GM19035 (cell line): ENCODE measurements at regions not wholly inside any gene's neighbourhood (a gene's known extent, or its start where the extent isn't known, plus 50 kb on each side); places are given as distances from the start of the nearest gene placed in this dataset.

Experiments used
- ATAC-seq: cut with Tn5 transposase; IDR thresholded peaks from one replicate; pipeline ENCODE4 v1.9.1; 2021; ENCODE audit not compliant: unreplicated experiment

GRCh38 chr3:34176723-34177122, 378.3 kb downstream of the PDCD6IP start:
- ATAC-seq, result no peak

GRCh38 chr3:34178415-34178814, 380.0 kb downstream of the PDCD6IP start:
- peak; percentile 48 for ATAC-seq

GRCh38 chr3:34179716-34180115, 381.3 kb downstream of the PDCD6IP start:
- no peak for ATAC-seq

GRCh38 chr3:34180532-34180931, 382.1 kb downstream of the PDCD6IP start:
- ATAC-seq, result no peak

- no peak for ATAC-seq
Observed at GRCh38 chr3:34183114-34183513, 384.7 kb downstream of the PDCD6IP start.

- no peak for ATAC-seq
Observed at GRCh38 chr3:34183611-34184340, 385.3 kb downstream of the PDCD6IP start.

GRCh38 chr3:34185301-34185700, 386.9 kb downstream of the PDCD6IP start:
- ATAC-seq, result no peak

DNA sequence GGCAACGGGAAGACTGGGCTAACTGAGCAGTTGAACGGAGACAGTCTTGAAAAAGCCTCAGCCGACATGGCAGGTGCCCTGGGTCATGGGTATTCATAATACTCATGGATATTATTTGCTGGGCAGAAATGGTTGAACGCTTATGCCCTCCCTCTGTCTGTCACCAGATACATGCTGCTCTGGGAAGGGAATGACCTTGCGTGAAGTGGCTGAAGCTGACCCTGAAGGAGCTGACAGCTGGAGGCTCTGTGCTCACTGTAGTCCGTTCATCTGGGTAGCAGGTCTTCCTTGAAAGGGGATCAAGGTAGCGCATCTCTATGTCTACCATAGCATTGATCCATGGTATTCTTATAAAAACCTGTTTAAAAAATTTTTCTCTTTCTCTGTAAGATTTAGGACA, 390.7 kb downstream of the PDCD6IP start:
- no peak for ATAC-seq

- ATAC-seq, result no peak
Observed at GRCh38 chr3:34196914-34197313, 398.5 kb downstream of the PDCD6IP start.

- no peak for ATAC-seq
Observed at GRCh38 chr3:34198309-34198708, 399.9 kb downstream of the PDCD6IP start.

DNA sequence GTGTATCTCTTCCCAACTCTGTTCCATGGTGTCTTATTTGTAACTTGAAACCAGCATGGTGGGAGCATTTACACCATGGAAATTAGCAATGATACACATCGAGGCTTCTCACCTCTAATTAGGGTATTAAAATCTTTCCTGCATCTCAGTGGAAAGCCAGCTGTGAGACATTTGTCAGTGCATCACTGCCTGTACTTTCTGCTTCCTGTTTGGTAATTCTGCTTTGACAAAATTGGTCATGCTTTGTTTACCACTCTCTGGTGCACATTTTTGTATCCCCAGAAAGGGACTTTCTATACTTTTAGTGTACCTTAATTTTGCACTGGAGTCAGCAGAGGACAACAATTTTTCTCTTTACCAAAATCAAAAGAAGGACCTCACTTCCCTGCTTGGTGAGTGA, 402.1 kb downstream of the PDCD6IP start:
- peak; percentile 81 for ATAC-seq

DNA sequence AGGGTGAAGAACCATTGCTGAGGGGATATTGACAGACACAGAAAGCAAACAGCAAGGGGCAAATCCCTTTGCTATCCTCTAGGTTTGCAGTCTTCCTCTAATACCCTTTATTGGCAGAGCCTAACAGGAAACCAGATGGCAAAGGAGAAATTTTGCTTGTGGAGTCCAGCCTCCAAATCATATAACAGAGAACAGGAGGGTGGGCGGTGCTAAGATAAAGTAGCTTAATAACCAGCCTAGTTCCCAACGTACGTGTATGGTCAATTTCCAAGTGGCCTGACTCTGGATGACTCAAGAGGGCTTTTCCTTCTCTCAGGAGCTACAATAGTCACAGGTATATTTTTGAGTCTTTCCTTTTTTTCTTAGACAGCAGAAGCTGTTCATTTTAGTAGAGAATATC, 404.5 kb downstream of the PDCD6IP start:
- no peak for ATAC-seq

DNA sequence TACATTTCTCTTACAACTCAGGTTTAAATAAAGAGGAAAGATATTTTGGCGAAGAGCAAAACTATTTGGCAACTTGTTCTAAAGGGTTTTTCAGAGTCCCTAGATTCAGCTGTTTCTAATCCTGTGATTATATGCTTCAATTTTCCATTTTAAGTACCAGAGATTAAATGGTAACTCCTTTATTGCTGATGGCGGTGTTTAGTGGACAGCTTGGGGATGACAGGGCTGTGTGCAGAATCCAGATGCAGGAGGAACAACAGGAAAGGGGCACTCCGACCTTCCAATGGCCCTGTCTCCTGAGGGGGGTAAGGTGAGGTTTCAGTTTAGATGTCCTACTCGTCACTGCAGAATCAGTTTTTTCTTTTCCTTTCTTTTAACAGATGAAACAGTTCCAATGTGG, 405.0 kb downstream of the PDCD6IP start:
- ATAC-seq, result no peak

GRCh38 chr3:34207002-34207401, 408.6 kb downstream of the PDCD6IP start:
- ATAC-seq, result no peak

DNA sequence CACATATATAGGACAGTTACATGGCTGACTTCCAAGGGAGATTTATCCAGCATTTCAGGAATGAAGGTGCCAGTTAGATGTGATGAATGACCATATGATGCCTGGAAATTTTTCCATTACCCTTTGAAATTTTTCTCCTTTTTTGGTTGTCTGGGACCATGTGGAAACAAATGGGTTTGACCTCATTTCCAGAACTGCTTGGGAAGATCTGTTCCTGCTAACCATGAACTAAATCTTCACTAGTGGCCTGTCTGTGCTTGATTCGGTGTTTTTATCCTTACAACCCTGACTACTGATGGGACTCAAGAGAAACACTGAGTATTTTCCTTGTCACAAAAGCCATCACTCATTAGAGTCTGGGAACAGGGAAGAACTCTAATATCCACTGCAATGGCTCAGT, 409.4 kb downstream of the PDCD6IP start:
- ATAC-seq, result no peak

DNA sequence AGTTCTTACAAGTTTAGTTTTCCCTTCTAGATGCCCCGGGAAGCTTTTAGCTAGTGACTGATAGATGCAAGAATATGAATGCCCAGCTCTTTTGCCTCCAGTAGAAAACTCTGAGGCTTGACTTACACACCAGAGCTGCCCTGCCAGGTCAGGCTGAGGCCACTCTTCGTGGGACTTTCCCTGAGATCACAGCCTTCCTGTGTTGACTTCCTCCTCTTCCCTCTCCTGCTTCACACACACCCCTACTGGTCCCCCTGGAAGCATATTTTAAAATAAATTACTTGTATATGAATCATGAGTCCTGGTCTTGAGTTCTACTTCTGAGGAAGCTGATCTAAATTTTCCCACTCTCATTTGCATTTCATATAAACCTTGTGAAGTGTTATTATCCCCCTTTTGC, 413.7 kb downstream of the PDCD6IP start:
- ATAC-seq, result no peak

- ATAC-seq, result no peak
Observed at GRCh38 chr3:34212656-34213055, 414.2 kb downstream of the PDCD6IP start.

DNA sequence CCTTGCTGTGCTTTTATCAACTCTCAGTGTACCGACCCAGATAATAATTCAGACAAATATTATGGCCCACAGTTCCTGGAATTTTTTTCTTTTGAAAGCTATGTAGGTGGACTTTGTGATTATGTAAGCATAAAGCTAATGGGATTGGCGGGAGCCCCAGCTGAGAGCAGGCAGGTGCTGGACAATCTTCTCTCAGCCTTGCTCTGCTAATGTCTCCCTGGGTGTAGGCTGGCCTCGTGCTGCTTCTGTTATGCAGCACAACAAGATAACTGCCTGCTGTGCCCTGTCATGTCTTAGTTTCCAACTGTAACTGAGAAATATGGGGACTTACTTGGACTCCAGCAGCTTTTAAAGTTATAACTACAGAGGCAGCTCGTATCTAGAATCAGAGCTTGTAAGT, 415.0 kb downstream of the PDCD6IP start:
- no peak for ATAC-seq

GRCh38 chr3:34216711-34217335, 418.4 kb downstream of the PDCD6IP start:
- no peak for ATAC-seq

DNA sequence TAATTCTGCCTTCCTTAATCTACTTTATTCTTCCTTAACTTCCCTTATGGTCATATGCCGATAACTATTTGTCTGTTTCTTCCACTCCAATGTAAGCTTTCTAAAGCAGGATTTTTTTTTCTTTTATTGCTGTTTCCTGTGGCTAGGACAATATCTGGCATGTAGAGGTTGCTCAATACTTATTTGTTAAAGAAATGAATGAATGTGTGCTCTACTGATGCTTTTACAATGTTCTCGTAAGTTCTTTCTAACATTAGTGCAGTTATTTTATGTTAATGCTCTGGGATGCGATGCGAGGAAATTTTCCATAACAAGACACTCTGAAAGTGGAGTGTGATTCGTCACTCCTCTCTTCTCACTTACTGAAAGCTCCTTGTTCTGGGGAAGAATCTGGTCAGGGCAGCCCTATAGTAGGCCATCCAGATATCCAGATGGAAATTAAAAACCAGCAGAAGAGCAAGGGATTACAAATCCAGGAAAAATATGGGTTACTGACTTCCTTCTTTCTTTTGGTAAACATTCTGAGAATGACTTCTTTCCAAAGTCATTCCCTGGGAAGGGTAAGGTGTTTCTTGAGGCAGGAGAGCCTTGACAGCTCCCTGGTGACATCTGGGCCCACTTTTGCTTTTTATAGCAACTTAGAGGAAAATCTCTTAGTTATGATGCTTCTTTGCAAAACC, 420.4 kb downstream of the PDCD6IP start:
- ATAC-seq, result no peak

DNA sequence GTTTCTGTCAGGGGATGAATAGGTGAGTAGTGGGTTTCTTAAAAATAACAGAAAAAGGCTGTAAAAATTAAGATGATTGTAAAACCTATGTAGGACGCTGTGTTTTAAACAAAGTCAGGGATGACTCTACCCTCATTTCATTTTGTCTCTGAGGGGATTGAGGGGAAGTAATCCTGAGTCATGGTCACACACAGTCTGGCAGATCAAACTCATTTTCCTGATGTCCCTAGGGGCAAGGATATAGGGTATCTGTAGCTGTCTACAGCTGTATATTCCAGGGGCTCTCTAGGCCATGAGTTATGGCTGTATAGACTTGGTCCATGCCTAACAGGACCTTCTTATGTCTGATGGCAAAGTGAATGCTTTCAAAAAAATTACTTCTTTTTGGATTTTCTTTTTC, 421.1 kb downstream of the PDCD6IP start:
- no peak for ATAC-seq

GRCh38 chr3:34225821-34226366, 427.5 kb downstream of the PDCD6IP start:
- no peak for ATAC-seq
